ENCODE measurements at regions not wholly inside any gene's neighbourhood (a gene's known extent, or its start where the extent isn't known, plus 50 kb on each side); places are given as distances from the start of the nearest gene placed in this dataset.

- H3K4me1 ChIP-seq (ENCODE audit: insufficient read depth, low read length, poor library complexity, severe bottlenecking) = no peaks in the 10 kb centered on the region
- H3K4me2 ChIP-seq (ENCODE audit: low read depth, low read length, poor library complexity, severe bottlenecking) = no peak overlapping the region
- no peaks in the 10 kb centered on the region for H3K9me2 ChIP-seq (replicated peaks; ENCODE audit: low read depth, low read length)
- no peak overlapping the region for H2AFZ ChIP-seq (ENCODE audit: low read length)
- no peak for TF ChIP-seq EZH2phosphoT487 (IDR thresholded peaks at IDR 0.05; ENCODE audit: borderline replicate concordance)
- TF ChIP-seq CTCF (conservative IDR thresholded peaks at IDR 0.05; ENCODE audit: low read length) = no peak
- no peaks in the 10 kb centered on the region for H3F3A ChIP-seq (ENCODE audit: low read depth)
- no peaks in the 10 kb centered on the region for H4K20me1 ChIP-seq (ENCODE audit: insufficient read depth, low read length, poor library complexity, severe bottlenecking)
- no peak overlapping the region for H3K4me3 ChIP-seq (ENCODE audit: low read length, poor library complexity, severe bottlenecking)
- H3K36me3 ChIP-seq (ENCODE audit: insufficient read depth, low read length) = no peaks in the 10 kb centered on the region
- H3K79me2 ChIP-seq (ENCODE audit: insufficient read depth, low read length) = no peaks in the 10 kb centered on the region
- no peak overlapping the region for H3K9ac ChIP-seq (ENCODE audit: low read depth, low read length, poor library complexity, severe bottlenecking)
- no peaks in the 10 kb centered on the region for H3K27me3 ChIP-seq (ENCODE audit: insufficient read depth, low read length, poor library complexity, severe bottlenecking)
- H3K9me3 ChIP-seq (ENCODE audit: insufficient read depth, low read depth, low read length) = no peaks in the 10 kb centered on the region
Observed at GRCh38 chr5:51567636-51568035, 184.4 kb downstream of the ISL1 start.

GRCh38 chr5:51573835-51574234, 190.6 kb downstream of the ISL1 start:
- H3K4me2 ChIP-seq (ENCODE audit: low read depth, low read length, poor library complexity, severe bottlenecking) = no peak overlapping the region
- H3K9ac ChIP-seq (ENCODE audit: low read depth, low read length, poor library complexity, severe bottlenecking) = no peak overlapping the region
- H3K4me3 ChIP-seq (ENCODE audit: low read length, poor library complexity, severe bottlenecking) = no peak overlapping the region

GRCh38 chr5:51582871-51583394, 199.7 kb downstream of the ISL1 start:
- no peak overlapping the region for H3K4me2 ChIP-seq (ENCODE audit: low read depth, low read length, poor library complexity, severe bottlenecking)
- H3K9me2 ChIP-seq (replicated peaks; ENCODE audit: low read depth, low read length) = no peaks in the 10 kb centered on the region
- no peaks in the 10 kb centered on the region for H3K79me2 ChIP-seq (ENCODE audit: insufficient read depth, low read length)
- no peaks in the 10 kb centered on the region for H4K20me1 ChIP-seq (ENCODE audit: insufficient read depth, low read length, poor library complexity, severe bottlenecking)
- TF ChIP-seq EZH2phosphoT487 (IDR thresholded peaks at IDR 0.05; ENCODE audit: borderline replicate concordance) (no peak), CTCF (conservative IDR thresholded peaks at IDR 0.05; ENCODE audit: low read length) (no peak)
- no peak overlapping the region for H2AFZ ChIP-seq (ENCODE audit: low read length)
- H3F3A ChIP-seq (ENCODE audit: low read depth) = no peaks in the 10 kb centered on the region
- H3K9me3 ChIP-seq (ENCODE audit: insufficient read depth, low read depth, low read length) = no peaks in the 10 kb centered on the region
- no peak overlapping the region for H3K4me3 ChIP-seq (ENCODE audit: low read length, poor library complexity, severe bottlenecking)
- no peaks in the 10 kb centered on the region for H3K36me3 ChIP-seq (ENCODE audit: insufficient read depth, low read length)
- no peaks in the 10 kb centered on the region for H3K27me3 ChIP-seq (ENCODE audit: insufficient read depth, low read length, poor library complexity, severe bottlenecking)
- no peaks in the 10 kb centered on the region for H3K4me1 ChIP-seq (ENCODE audit: insufficient read depth, low read length, poor library complexity, severe bottlenecking)
- H3K9ac ChIP-seq (ENCODE audit: low read depth, low read length, poor library complexity, severe bottlenecking) = no peak overlapping the region

More at GRCh38 chr5:51573835-51574234, 190.6 kb downstream of the ISL1 start:
- Histone ChIP-seq H3K36me3 (ENCODE audit: insufficient read depth, low read length) (no peaks in the 10 kb centered on the region), H2AFZ (ENCODE audit: low read length) (no peak overlapping the region), H3K9me3 (ENCODE audit: insufficient read depth, low read depth, low read length) (no peaks in the 10 kb centered on the region), H3F3A (ENCODE audit: low read depth) (no peaks in the 10 kb centered on the region), H4K20me1 (ENCODE audit: insufficient read depth, low read length, poor library complexity, severe bottlenecking) (no peaks in the 10 kb centered on the region), H3K4me1 (ENCODE audit: insufficient read depth, low read length, poor library complexity, severe bottlenecking) (no peaks in the 10 kb centered on the region), H3K27me3 (ENCODE audit: insufficient read depth, low read length, poor library complexity, severe bottlenecking) (no peaks in the 10 kb centered on the region), H3K79me2 (ENCODE audit: insufficient read depth, low read length) (no peaks in the 10 kb centered on the region), H3K9me2 (replicated peaks; ENCODE audit: low read depth, low read length) (no peaks in the 10 kb centered on the region)
- TF ChIP-seq EZH2phosphoT487 (IDR thresholded peaks at IDR 0.05; ENCODE audit: borderline replicate concordance) (no peak), CTCF (conservative IDR thresholded peaks at IDR 0.05; ENCODE audit: low read length) (no peak)

Measured in Loucy (cell line).